ENCODE measurements at regions not wholly inside any gene's neighbourhood (a gene's known extent, or its start where the extent isn't known, plus 50 kb on each side); places are given as distances from the start of the nearest gene placed in this dataset.

DNA sequence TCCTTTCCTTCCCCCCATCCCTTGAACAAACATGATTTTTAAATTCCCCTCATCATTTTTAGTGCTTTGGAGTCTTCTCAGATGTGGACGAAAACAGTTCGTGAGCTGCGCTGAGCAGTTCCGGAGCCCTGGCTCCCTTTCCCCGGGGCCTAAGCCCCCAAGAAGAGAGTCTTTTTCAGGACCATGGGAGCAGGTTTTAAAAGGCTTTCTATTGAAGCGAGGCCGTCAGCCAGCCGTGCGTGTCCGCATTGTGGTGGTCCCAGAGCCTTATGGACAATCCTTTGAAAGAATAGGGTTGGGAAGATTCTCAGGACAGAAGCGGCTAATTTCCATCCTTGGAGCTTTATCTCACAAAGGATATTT is 290.7 kb downstream of the SOX11 start:
- H3K79me2 ChIP-seq (ENCODE audit: control insufficient read depth, insufficient read depth, low read length) = no peaks in the 10 kb centered on the region
- H2BK120ac ChIP-seq (ENCODE audit: low read depth, low read length) = no peak overlapping the region
- no peaks in the 10 kb centered on the region for H3K4me1 ChIP-seq (ENCODE audit: control insufficient read depth, low read depth, low read length)

DNA sequence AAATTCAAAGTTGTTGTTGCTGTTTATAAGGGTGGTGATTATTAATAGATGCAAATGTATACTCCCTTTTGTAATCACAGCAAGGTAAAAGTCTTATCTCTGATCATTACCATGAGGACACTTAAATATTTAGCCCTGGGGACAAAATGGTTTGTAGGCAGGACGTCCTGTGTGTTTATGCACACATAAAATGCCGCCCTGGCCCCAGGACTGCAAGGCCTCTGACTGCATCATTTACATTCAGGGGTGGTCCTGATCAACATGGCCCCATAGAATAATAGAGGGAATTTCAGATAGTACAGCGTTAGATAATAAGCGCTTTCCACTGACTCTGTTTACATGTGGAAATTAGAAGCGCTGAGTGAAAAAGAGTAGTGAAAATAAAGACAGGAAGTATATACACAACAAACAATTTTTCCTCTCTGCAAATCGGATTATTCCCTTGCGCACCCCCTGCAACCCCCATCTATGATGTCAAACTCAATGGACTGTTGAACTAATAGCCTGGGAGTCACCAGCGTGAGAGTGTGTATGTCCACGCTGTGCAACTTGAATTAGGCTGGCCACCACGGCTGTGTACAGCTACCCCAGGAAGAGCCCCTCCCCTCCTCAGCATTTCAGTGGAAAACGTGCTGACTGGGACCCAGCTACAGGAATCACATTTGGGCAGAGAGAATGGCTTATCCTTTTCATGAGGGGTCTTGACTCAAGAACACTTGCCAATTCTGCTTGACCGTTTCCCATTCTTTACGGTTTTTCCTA is 291.5 kb downstream of the SOX11 start:
- no peak for DNase-seq
- H4K5ac ChIP-seq (ENCODE audit: low read length) = no peak overlapping the region
- H2AK5ac ChIP-seq (ENCODE audit: low read length) = no peak overlapping the region
- H3K79me2 ChIP-seq (ENCODE audit: control insufficient read depth, insufficient read depth, low read length) = no peaks in the 10 kb centered on the region
- H2BK5ac ChIP-seq (ENCODE audit: low read length) = no peak overlapping the region
- H3K4ac ChIP-seq (ENCODE audit: low read depth, low read length) = no peak overlapping the region
- no peak overlapping the region for H4K8ac ChIP-seq (ENCODE audit: low read depth, low read length)
- no peaks in the 10 kb centered on the region for H3K79me1 ChIP-seq (ENCODE audit: low read length)
- H3K36me3 ChIP-seq (ENCODE audit: control insufficient read depth, insufficient read depth, low read length) = no peaks in the 10 kb centered on the region
- H3K4me3 ChIP-seq (ENCODE audit: low read length) = no peak overlapping the region
- H3K27me3 ChIP-seq (ENCODE audit: insufficient read depth, low read length, poor library complexity) = no peaks in the 10 kb centered on the region
- H3K18ac ChIP-seq (ENCODE audit: low read length) = no peak overlapping the region
- H3K4me2 ChIP-seq (ENCODE audit: low read length) = no peak overlapping the region
- H3K23ac ChIP-seq (ENCODE audit: low read length) = no peak overlapping the region
- no peaks in the 10 kb centered on the region for H3K4me1 ChIP-seq (ENCODE audit: control insufficient read depth, low read depth, low read length)
- no peak overlapping the region for H3K56ac ChIP-seq (ENCODE audit: low read length)
- H2BK120ac ChIP-seq (ENCODE audit: low read depth, low read length) = no peak overlapping the region
- no peak overlapping the region for H3K27ac ChIP-seq (ENCODE audit: low read depth, low read length)
- no peak overlapping the region for H3K9ac ChIP-seq (ENCODE audit: low read length)
- no peak overlapping the region for H2BK15ac ChIP-seq (replicated peaks; ENCODE audit: low read depth)
- no CpG with 5 or more reads among the region's 13 CpGs for WGBS (ENCODE audit: extremely low coverage, insufficient coverage, low lambda C conversion rate)

More for the DNA sequence above, 290.7 kb downstream of the SOX11 start:
- H2BK5ac ChIP-seq (ENCODE audit: low read length) = no peak overlapping the region
- no peak overlapping the region for H3K18ac ChIP-seq (ENCODE audit: low read length)
- H3K56ac ChIP-seq (ENCODE audit: low read length) = no peak overlapping the region
- H3K4ac ChIP-seq (ENCODE audit: low read depth, low read length) = no peak overlapping the region
- no peak for DNase-seq
- H3K36me3 ChIP-seq (ENCODE audit: control insufficient read depth, insufficient read depth, low read length) = no peaks in the 10 kb centered on the region
- no peak overlapping the region for H2AK5ac ChIP-seq (ENCODE audit: low read length)
- H4K8ac ChIP-seq (ENCODE audit: low read depth, low read length) = no peak overlapping the region
- WGBS (ENCODE audit: extremely low coverage, insufficient coverage, low lambda C conversion rate) = no CpG with 5 or more reads among the region's 11 CpGs
- H2BK15ac ChIP-seq (replicated peaks; ENCODE audit: low read depth) = no peak overlapping the region
- H3K4me3 ChIP-seq (ENCODE audit: low read length) = no peak overlapping the region
- no peak overlapping the region for H4K5ac ChIP-seq (ENCODE audit: low read length)
- no peak overlapping the region for H3K9ac ChIP-seq (ENCODE audit: low read length)
- H3K4me2 ChIP-seq (ENCODE audit: low read length) = no peak overlapping the region
- no peak overlapping the region for H3K23ac ChIP-seq (ENCODE audit: low read length)
- no peaks in the 10 kb centered on the region for H3K27me3 ChIP-seq (ENCODE audit: insufficient read depth, low read length, poor library complexity)
- no peak overlapping the region for H3K27ac ChIP-seq (ENCODE audit: low read depth, low read length)
- H3K79me1 ChIP-seq (ENCODE audit: low read length) = no peaks in the 10 kb centered on the region

GRCh38 chr2:5984273-5984655 is 292.1 kb downstream of the SOX11 start:
- Histone ChIP-seq H3K79me1 (ENCODE audit: low read length) (no peaks in the 10 kb centered on the region), H4K5ac (ENCODE audit: low read length) (no peak overlapping the region), H3K23ac (ENCODE audit: low read length) (no peak overlapping the region), H3K18ac (ENCODE audit: low read length) (no peak overlapping the region), H3K9ac (ENCODE audit: low read length) (no peak overlapping the region), H3K27ac (ENCODE audit: low read depth, low read length) (no peak overlapping the region), H3K4me1 (ENCODE audit: control insufficient read depth, low read depth, low read length) (no peaks in the 10 kb centered on the region), H3K79me2 (ENCODE audit: control insufficient read depth, insufficient read depth, low read length) (no peaks in the 10 kb centered on the region), H3K4me2 (ENCODE audit: low read length) (no peak overlapping the region), H3K27me3 (ENCODE audit: insufficient read depth, low read length, poor library complexity) (no peaks in the 10 kb centered on the region), H2BK5ac (ENCODE audit: low read length) (no peak overlapping the region), H3K36me3 (ENCODE audit: control insufficient read depth, insufficient read depth, low read length) (no peaks in the 10 kb centered on the region), H2AK5ac (ENCODE audit: low read length) (no peak overlapping the region), H2BK120ac (ENCODE audit: low read depth, low read length) (no peak overlapping the region), H3K56ac (ENCODE audit: low read length) (no peak overlapping the region), H3K4ac (ENCODE audit: low read depth, low read length) (no peak overlapping the region), H4K8ac (ENCODE audit: low read depth, low read length) (no peak overlapping the region), H2BK15ac (replicated peaks; ENCODE audit: low read depth) (no peak overlapping the region), H3K4me3 (ENCODE audit: low read length) (no peak overlapping the region)
- WGBS (ENCODE audit: extremely low coverage, insufficient coverage, low lambda C conversion rate) = no CpG with 5 or more reads among the region's 2 CpGs
- DNase-seq = no peak

DNA sequence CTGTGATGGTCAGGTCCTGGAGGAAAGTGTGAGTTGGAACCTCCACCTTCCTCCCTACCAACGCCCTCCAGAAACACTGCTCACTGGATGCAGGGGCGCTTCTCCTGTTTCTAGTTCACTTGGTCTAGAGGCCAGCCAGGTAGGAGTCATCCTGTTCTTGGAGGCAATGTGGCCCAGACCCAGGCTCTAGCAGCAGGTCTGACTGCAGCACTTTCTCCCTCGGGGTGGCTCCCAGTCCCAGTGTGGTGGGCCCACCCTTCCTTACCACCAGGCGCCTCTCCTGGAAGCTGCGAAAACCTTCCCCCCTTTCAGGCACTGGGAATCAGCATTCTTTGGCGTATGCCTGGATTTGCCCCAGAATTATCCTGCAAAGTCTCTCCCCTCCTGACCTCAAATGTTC is 292.8 kb downstream of the SOX11 start:
- no peak overlapping the region for H3K9ac ChIP-seq (ENCODE audit: low read length)
- no peak overlapping the region for H2BK5ac ChIP-seq (ENCODE audit: low read length)
- H3K23ac ChIP-seq (ENCODE audit: low read length) = no peak overlapping the region
- no peaks in the 10 kb centered on the region for H3K79me1 ChIP-seq (ENCODE audit: low read length)
- H3K56ac ChIP-seq (ENCODE audit: low read length) = no peak overlapping the region
- WGBS (ENCODE audit: extremely low coverage, insufficient coverage, low lambda C conversion rate) = no CpG with 5 or more reads among the region's 6 CpGs
- no peak overlapping the region for H4K8ac ChIP-seq (ENCODE audit: low read depth, low read length)
- no peak overlapping the region for H4K5ac ChIP-seq (ENCODE audit: low read length)
- no peak overlapping the region for H2AK5ac ChIP-seq (ENCODE audit: low read length)
- no peaks in the 10 kb centered on the region for H3K4me1 ChIP-seq (ENCODE audit: control insufficient read depth, low read depth, low read length)
- no peak overlapping the region for H3K4me2 ChIP-seq (ENCODE audit: low read length)
- no peaks in the 10 kb centered on the region for H3K27me3 ChIP-seq (ENCODE audit: insufficient read depth, low read length, poor library complexity)
- DNase-seq = no peak
- H3K18ac ChIP-seq (ENCODE audit: low read length) = no peak overlapping the region
- no peak overlapping the region for H2BK15ac ChIP-seq (replicated peaks; ENCODE audit: low read depth)
- H3K79me2 ChIP-seq (ENCODE audit: control insufficient read depth, insufficient read depth, low read length) = no peaks in the 10 kb centered on the region
- no peak overlapping the region for H3K4ac ChIP-seq (ENCODE audit: low read depth, low read length)
- H3K27ac ChIP-seq (ENCODE audit: low read depth, low read length) = no peak overlapping the region
- no peaks in the 10 kb centered on the region for H3K36me3 ChIP-seq (ENCODE audit: control insufficient read depth, insufficient read depth, low read length)
- H3K4me3 ChIP-seq (ENCODE audit: low read length) = no peak overlapping the region
- H2BK120ac ChIP-seq (ENCODE audit: low read depth, low read length) = no peak overlapping the region

- Histone ChIP-seq H3K56ac (ENCODE audit: low read length) (no peak overlapping the region), H3K79me2 (ENCODE audit: control insufficient read depth, insufficient read depth, low read length) (no peaks in the 10 kb centered on the region), H3K79me1 (ENCODE audit: low read length) (no peaks in the 10 kb centered on the region), H3K18ac (ENCODE audit: low read length) (no peak overlapping the region), H3K4me1 (ENCODE audit: control insufficient read depth, low read depth, low read length) (no peaks in the 10 kb centered on the region), H4K5ac (ENCODE audit: low read length) (no peak overlapping the region), H4K8ac (ENCODE audit: low read depth, low read length) (no peak overlapping the region), H3K4ac (ENCODE audit: low read depth, low read length) (no peak overlapping the region), H3K27ac (ENCODE audit: low read depth, low read length) (peak overlapping the region; percentile 2), H3K36me3 (ENCODE audit: control insufficient read depth, insufficient read depth, low read length) (no peaks in the 10 kb centered on the region), H3K9ac (ENCODE audit: low read length) (no peak overlapping the region), H3K23ac (ENCODE audit: low read length) (no peak overlapping the region), H3K4me2 (ENCODE audit: low read length) (no peak overlapping the region), H2AK5ac (ENCODE audit: low read length) (no peak overlapping the region), H3K4me3 (ENCODE audit: low read length) (no peak overlapping the region), H3K27me3 (ENCODE audit: insufficient read depth, low read length, poor library complexity) (no peaks in the 10 kb centered on the region), H2BK5ac (ENCODE audit: low read length) (no peak overlapping the region), H2BK15ac (replicated peaks; ENCODE audit: low read depth) (no peak overlapping the region), H2BK120ac (ENCODE audit: low read depth, low read length) (no peak overlapping the region)
- WGBS (ENCODE audit: extremely low coverage, insufficient coverage, low lambda C conversion rate) = no CpG with 5 or more reads among the region's 18 CpGs
- DNase-seq = no peak
Measured at GRCh38 chr2:5985536-5986385, 293.6 kb downstream of the SOX11 start.

Data from mesendoderm (in vitro differentiated cells).